Right kidney (tissue), 1 donor: ENCODE measurements at regions not wholly inside any gene's neighbourhood (a gene's known extent, or its start where the extent isn't known, plus 50 kb on each side); places are given as distances from the start of the nearest gene placed in this dataset.

ENCODE experiments used
- DNase-seq: peaks from one replicate; pipeline ENCODE4 v3.0.0-alpha.2; 2016

GRCh38 chr1:239833723-239834122 is 258.0 kb upstream of the FMN2 start:
- DNase-seq: no peak

GRCh38 chr1:239835946-239836440 is 255.7 kb upstream of the FMN2 start:
- DNase-seq: no peak

GRCh38 chr1:239840336-239840735 is 251.3 kb upstream of the FMN2 start:
- DNase-seq: no peak

- DNase-seq: no peak
Measured at GRCh38 chr1:239840790-239841189, 250.9 kb upstream of the FMN2 start.

GRCh38 chr1:239841631-239842030 is 250.1 kb upstream of the FMN2 start:
- no peak for DNase-seq

GRCh38 chr1:239843541-239843940 is 248.1 kb upstream of the FMN2 start:
- no peak for DNase-seq

- no peak for DNase-seq
Measured at GRCh38 chr1:239844833-239845232, 246.8 kb upstream of the FMN2 start.

- DNase-seq: no peak
Measured at GRCh38 chr1:239854922-239855321, 236.8 kb upstream of the FMN2 start.

- no peak for DNase-seq
Measured at GRCh38 chr1:239856067-239856466, 235.6 kb upstream of the FMN2 start.

GRCh38 chr1:239856924-239857323 is 234.8 kb upstream of the FMN2 start:
- DNase-seq: no peak

- no peak for DNase-seq
Measured at GRCh38 chr1:239858057-239858456, 233.6 kb upstream of the FMN2 start.

- no peak for DNase-seq
Measured at GRCh38 chr1:239858529-239858928, 233.2 kb upstream of the FMN2 start.

GRCh38 chr1:239861985-239862384 is 229.7 kb upstream of the FMN2 start:
- no peak for DNase-seq

- no peak for DNase-seq
Measured at GRCh38 chr1:239868058-239868832, 223.4 kb upstream of the FMN2 start.

GRCh38 chr1:239870194-239870593 is 221.5 kb upstream of the FMN2 start:
- DNase-seq: no peak

GRCh38 chr1:239872626-239873025 is 219.1 kb upstream of the FMN2 start:
- DNase-seq: no peak

GRCh38 chr1:239874831-239875230 is 216.9 kb upstream of the FMN2 start:
- DNase-seq: no peak

GRCh38 chr1:239879321-239880170 is 212.1 kb upstream of the FMN2 start:
- DNase-seq: peak; percentile 10

- DNase-seq: no peak
Measured at GRCh38 chr1:239882967-239883366, 208.7 kb upstream of the FMN2 start.

- no peak for DNase-seq
Measured at GRCh38 chr1:239884796-239885195, 206.9 kb upstream of the FMN2 start.

- no peak for DNase-seq
Measured at GRCh38 chr1:239886266-239886665, 205.4 kb upstream of the FMN2 start.

GRCh38 chr1:239888639-239889038 is 203.0 kb upstream of the FMN2 start:
- no peak for DNase-seq

GRCh38 chr1:239891621-239892358 is 199.9 kb upstream of the FMN2 start:
- no peak for DNase-seq
